GM23338 (cell line): ENCODE measurements at regions not wholly inside any gene's neighbourhood (a gene's known extent, or its start where the extent isn't known, plus 50 kb on each side); places are given as distances from the start of the nearest gene placed in this dataset.

Experiments used
- ATAC-seq: fragments of 200-7000 bp; cut with Tn5 transposase; 3 replicates; pipeline ENCODE4 v1.9.1; 2020
- DNase-seq: peaks from one replicate; pipeline ENCODE4 v3.0.0-alpha.2; 2015; ENCODE audit warnings: low spot score
- H2AFZ ChIP-seq: fragments of 200-600 bp; sonication (generic); 2 replicates; pipeline ENCODE4 v1.8.0; 2016; ENCODE audit warnings: antibody characterized with exemption, mild to moderate bottlenecking, moderate library complexity
- H3F3A ChIP-seq: fragments of 200-600 bp; sonication (generic); replicated peaks from 2 replicates; pipeline ENCODE4 v1.8.0; 2017; ENCODE audit warnings: antibody characterized with exemption, mixed run types, low read depth
- H3K27ac ChIP-seq: fragments of 200-600 bp; sonication (generic); 2 replicates; pipeline ENCODE4 v1.6.1; 2016; ENCODE audit warnings: low read depth
- H3K27me3 ChIP-seq: fragments of 200-600 bp; sonication (generic); 2 replicates; pipeline ENCODE4 v1.8.0; 2016; ENCODE audit warnings: mild to moderate bottlenecking, mixed run types, moderate library complexity; ENCODE audit not compliant: insufficient read depth
- H3K36me3 ChIP-seq: fragments of 200-600 bp; sonication (generic); 2 replicates; pipeline ENCODE4 v1.8.0; 2016; ENCODE audit warnings: mild to moderate bottlenecking; ENCODE audit not compliant: insufficient read depth
- H3K4me1 ChIP-seq: fragments of 200-600 bp; sonication (generic); 2 replicates; pipeline ENCODE4 v1.8.0; 2016; ENCODE audit warnings: mild to moderate bottlenecking, moderate library complexity; ENCODE audit not compliant: insufficient read depth
- H3K4me2 ChIP-seq: fragments of 200-600 bp; sonication (generic); 2 replicates; pipeline ENCODE4 v1.7.1; 2017; ENCODE audit warnings: mixed run types
- H3K4me3 ChIP-seq: fragments of 200-600 bp; sonication (generic); 2 replicates; pipeline ENCODE4 v1.6.1; 2016; ENCODE audit warnings: mixed run types
- H3K79me2 ChIP-seq: fragments of 200-600 bp; sonication (generic); replicated peaks from 2 replicates; pipeline ENCODE4 v1.8.0; 2017; ENCODE audit warnings: mild to moderate bottlenecking; ENCODE audit not compliant: insufficient read depth
- H3K9me2 ChIP-seq: fragments of 200-600 bp; sonication (generic); 2 replicates; pipeline ENCODE4 v1.8.0; 2017; ENCODE audit not compliant: insufficient read depth
- H4K20me1 ChIP-seq: fragments of 200-600 bp; sonication (generic); replicated peaks from 2 replicates; pipeline ENCODE4 v1.8.0; 2017; ENCODE audit warnings: mild to moderate bottlenecking; ENCODE audit not compliant: insufficient read depth
- H3K27ac Mint-ChIP-seq: 2 replicates; pipeline ENCODE4 v1.8.0; 2020; ENCODE audit warnings: inconsistent platforms, mild to moderate bottlenecking, moderate library complexity, mixed read lengths
- H3K27me3 Mint-ChIP-seq: 3 replicates; pipeline ENCODE4 v1.8.0; 2022; ENCODE audit warnings: low read depth, mild to moderate bottlenecking, moderate library complexity, mixed read lengths, inconsistent platforms; ENCODE audit not compliant: insufficient read depth, poor library complexity
- H3K36me3 Mint-ChIP-seq: 3 replicates; pipeline ENCODE4 v1.8.0; 2021; ENCODE audit warnings: low read depth, mild to moderate bottlenecking, inconsistent platforms, moderate library complexity, mixed read lengths
- H3K4me1 Mint-ChIP-seq: 3 replicates; pipeline ENCODE4 v1.8.0; 2020; ENCODE audit warnings: mild to moderate bottlenecking, inconsistent platforms, mixed read lengths
- H3K4me3 Mint-ChIP-seq: 3 replicates; pipeline ENCODE4 v1.8.0; 2021; ENCODE audit warnings: moderate library complexity, mild to moderate bottlenecking, inconsistent platforms, mixed read lengths
- H3K9me3 Mint-ChIP-seq: 3 replicates; pipeline ENCODE4 v1.8.0; 2020; ENCODE audit warnings: moderate library complexity, mild to moderate bottlenecking, inconsistent platforms, mixed read lengths
- CREB1 ChIP-seq: fragments of 250-450 bp; sonication (Bioruptor Pico); IDR thresholded peaks from 2 replicates; pipeline ENCODE4 v1.5.0; 2020; ENCODE audit warnings: low read depth, mild to moderate bottlenecking, moderate library complexity
- EZH2 ChIP-seq: fragments of 200-600 bp; sonication (generic); IDR thresholded peaks from one replicate; pipeline ENCODE4 v1.8.0; 2017; ENCODE audit warnings: antibody characterized with exemption, mild to moderate bottlenecking, low read depth; ENCODE audit not compliant: unreplicated experiment
- EZH2phosphoT487 ChIP-seq: fragments of 200-600 bp; sonication (generic); IDR thresholded peaks from one replicate; pipeline ENCODE4 v1.8.1; 2018; ENCODE audit warnings: antibody characterized with exemption; ENCODE audit not compliant: unreplicated experiment
- JUNB ChIP-seq: IDR thresholded peaks from one replicate; pipeline ENCODE4 v1.6.1; 2016; ENCODE audit warnings: antibody characterized with exemption; ENCODE audit not compliant: unreplicated experiment
- NANOG ChIP-seq: IDR thresholded peaks from 2 replicates; pipeline ENCODE4 v1.6.1; 2016; ENCODE audit warnings: antibody characterized with exemption, borderline replicate concordance
- POLR2AphosphoS5 ChIP-seq: IDR thresholded peaks from 2 replicates; pipeline ENCODE4 v1.6.1; 2016; ENCODE audit warnings: antibody characterized with exemption, low read depth
- STAT1 ChIP-seq: IDR thresholded peaks from one replicate; pipeline ENCODE4 v1.6.1; 2016; ENCODE audit warnings: antibody characterized with exemption; ENCODE audit not compliant: unreplicated experiment
- ZNF114 ChIP-seq: fragments of 250-450 bp; sonication (Bioruptor Pico); IDR thresholded peaks from 2 replicates; pipeline ENCODE4 v1.5.0; 2020; ENCODE audit warnings: mild to moderate bottlenecking, moderate library complexity
- ZNF331 ChIP-seq: fragments of 250-450 bp; sonication (Bioruptor Pico); IDR thresholded peaks from 2 replicates; pipeline ENCODE4 v1.5.0; 2020; ENCODE audit warnings: low read depth, mild to moderate bottlenecking, moderate library complexity
- TF ChIP-seq, protein P1 (sequence below), 2 experiments: fragments of 200-600 bp in 1 of 2; sonication (generic) in 1 of 2; conservative IDR thresholded peaks; 2 replicates each; pipeline versions ENCODE4 v1.5.1 to v1.6.1; 2016 to 2017; ENCODE audit warnings: antibody characterized with exemption in 2 of 2, low read depth in 2 of 2, mild to moderate bottlenecking in 2 of 2, moderate library complexity in 1 of 2
- TF ChIP-seq, protein P2 (sequence below): IDR thresholded peaks from one replicate; pipeline ENCODE4 v1.6.1; 2018; ENCODE audit warnings: antibody characterized with exemption; ENCODE audit not compliant: unreplicated experiment
- TF ChIP-seq, protein P3 (sequence below): IDR thresholded peaks from 2 replicates; pipeline ENCODE4 v1.6.1; 2016; ENCODE audit warnings: antibody characterized with exemption
- TF ChIP-seq, protein P4 (sequence below): fragments of 250-450 bp; sonication (Bioruptor Pico); IDR thresholded peaks from 2 replicates; pipeline ENCODE4 v1.5.0; 2020; ENCODE audit warnings: mild to moderate bottlenecking, moderate library complexity

DNA sequence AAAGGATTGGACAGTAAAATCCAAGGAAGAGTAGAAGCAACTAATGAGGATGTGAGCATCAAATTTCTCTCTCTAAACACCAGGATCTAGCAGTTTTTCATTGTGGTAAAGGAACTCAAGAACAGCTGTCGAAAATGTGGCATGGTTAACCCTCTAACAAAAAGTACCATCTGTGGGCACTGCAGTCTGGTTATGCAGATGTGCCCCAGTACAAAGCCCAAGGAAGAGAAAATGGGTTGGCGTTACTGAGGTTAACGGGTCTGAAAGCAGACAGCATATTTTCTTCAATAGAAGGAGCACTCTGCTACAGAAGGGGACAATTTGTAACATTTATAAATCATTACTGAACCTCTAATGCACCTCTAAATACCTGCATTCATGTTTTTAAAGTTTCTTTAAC lies 253.0 kb upstream of the HNRNPA3 start:
- Histone ChIP-seq H3K36me3 (no peaks in the 10 kb centered on the region), H3K9me2 (no peaks in the 10 kb centered on the region), H3K4me1 (no peaks in the 10 kb centered on the region; the same call in 1 of the 2 replicates), H3K4me2 (no peak overlapping the region), H3K79me2 (no peaks in the 10 kb centered on the region), H4K20me1 (no peaks in the 10 kb centered on the region), H3K27me3 (no peaks in the 10 kb centered on the region), H3K4me3 (no peak overlapping the region), H3F3A (no peaks in the 10 kb centered on the region), H2AFZ (no peak overlapping the region), H3K27ac (no peak overlapping the region)
- Mint-ChIP-seq H3K36me3 (no peaks in the 10 kb centered on the region), H3K27ac (no peak overlapping the region), H3K27me3 (peaks cover 3% of the 10 kb centered on the region), H3K4me3 (no peak overlapping the region), H3K9me3 (no peaks in the 10 kb centered on the region), H3K4me1 (peaks cover 17% of the 10 kb centered on the region; the same call in 2 of the 3 replicates)
- no peak for DNase-seq
- no peak for TF ChIP-seq POLR2AphosphoS5
- TF ChIP-seq, protein P1, sequence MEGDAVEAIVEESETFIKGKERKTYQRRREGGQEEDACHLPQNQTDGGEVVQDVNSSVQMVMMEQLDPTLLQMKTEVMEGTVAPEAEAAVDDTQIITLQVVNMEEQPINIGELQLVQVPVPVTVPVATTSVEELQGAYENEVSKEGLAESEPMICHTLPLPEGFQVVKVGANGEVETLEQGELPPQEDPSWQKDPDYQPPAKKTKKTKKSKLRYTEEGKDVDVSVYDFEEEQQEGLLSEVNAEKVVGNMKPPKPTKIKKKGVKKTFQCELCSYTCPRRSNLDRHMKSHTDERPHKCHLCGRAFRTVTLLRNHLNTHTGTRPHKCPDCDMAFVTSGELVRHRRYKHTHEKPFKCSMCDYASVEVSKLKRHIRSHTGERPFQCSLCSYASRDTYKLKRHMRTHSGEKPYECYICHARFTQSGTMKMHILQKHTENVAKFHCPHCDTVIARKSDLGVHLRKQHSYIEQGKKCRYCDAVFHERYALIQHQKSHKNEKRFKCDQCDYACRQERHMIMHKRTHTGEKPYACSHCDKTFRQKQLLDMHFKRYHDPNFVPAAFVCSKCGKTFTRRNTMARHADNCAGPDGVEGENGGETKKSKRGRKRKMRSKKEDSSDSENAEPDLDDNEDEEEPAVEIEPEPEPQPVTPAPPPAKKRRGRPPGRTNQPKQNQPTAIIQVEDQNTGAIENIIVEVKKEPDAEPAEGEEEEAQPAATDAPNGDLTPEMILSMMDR (conservative IDR thresholded peaks at IDR 0.05; ENCODE audit: low read depth in 2 of 2): no peak
- TF ChIP-seq NANOG: no peak
- TF ChIP-seq JUNB: no peak
- no peak for TF ChIP-seq ZNF331 (CRISPR knock-in tag)
- no peak for TF ChIP-seq STAT1
- TF ChIP-seq CREB1 (CRISPR knock-in tag): no peak
- TF ChIP-seq, protein P2, sequence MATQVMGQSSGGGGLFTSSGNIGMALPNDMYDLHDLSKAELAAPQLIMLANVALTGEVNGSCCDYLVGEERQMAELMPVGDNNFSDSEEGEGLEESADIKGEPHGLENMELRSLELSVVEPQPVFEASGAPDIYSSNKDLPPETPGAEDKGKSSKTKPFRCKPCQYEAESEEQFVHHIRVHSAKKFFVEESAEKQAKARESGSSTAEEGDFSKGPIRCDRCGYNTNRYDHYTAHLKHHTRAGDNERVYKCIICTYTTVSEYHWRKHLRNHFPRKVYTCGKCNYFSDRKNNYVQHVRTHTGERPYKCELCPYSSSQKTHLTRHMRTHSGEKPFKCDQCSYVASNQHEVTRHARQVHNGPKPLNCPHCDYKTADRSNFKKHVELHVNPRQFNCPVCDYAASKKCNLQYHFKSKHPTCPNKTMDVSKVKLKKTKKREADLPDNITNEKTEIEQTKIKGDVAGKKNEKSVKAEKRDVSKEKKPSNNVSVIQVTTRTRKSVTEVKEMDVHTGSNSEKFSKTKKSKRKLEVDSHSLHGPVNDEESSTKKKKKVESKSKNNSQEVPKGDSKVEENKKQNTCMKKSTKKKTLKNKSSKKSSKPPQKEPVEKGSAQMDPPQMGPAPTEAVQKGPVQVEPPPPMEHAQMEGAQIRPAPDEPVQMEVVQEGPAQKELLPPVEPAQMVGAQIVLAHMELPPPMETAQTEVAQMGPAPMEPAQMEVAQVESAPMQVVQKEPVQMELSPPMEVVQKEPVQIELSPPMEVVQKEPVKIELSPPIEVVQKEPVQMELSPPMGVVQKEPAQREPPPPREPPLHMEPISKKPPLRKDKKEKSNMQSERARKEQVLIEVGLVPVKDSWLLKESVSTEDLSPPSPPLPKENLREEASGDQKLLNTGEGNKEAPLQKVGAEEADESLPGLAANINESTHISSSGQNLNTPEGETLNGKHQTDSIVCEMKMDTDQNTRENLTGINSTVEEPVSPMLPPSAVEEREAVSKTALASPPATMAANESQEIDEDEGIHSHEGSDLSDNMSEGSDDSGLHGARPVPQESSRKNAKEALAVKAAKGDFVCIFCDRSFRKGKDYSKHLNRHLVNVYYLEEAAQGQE: no peak
- TF ChIP-seq EZH2: no peak
- no peak for TF ChIP-seq ZNF114 (CRISPR knock-in tag)
- TF ChIP-seq, protein P3, sequence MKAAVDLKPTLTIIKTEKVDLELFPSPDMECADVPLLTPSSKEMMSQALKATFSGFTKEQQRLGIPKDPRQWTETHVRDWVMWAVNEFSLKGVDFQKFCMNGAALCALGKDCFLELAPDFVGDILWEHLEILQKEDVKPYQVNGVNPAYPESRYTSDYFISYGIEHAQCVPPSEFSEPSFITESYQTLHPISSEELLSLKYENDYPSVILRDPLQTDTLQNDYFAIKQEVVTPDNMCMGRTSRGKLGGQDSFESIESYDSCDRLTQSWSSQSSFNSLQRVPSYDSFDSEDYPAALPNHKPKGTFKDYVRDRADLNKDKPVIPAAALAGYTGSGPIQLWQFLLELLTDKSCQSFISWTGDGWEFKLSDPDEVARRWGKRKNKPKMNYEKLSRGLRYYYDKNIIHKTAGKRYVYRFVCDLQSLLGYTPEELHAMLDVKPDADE: no peak
- no peak for TF ChIP-seq EZH2phosphoT487
- TF ChIP-seq, protein P4, sequence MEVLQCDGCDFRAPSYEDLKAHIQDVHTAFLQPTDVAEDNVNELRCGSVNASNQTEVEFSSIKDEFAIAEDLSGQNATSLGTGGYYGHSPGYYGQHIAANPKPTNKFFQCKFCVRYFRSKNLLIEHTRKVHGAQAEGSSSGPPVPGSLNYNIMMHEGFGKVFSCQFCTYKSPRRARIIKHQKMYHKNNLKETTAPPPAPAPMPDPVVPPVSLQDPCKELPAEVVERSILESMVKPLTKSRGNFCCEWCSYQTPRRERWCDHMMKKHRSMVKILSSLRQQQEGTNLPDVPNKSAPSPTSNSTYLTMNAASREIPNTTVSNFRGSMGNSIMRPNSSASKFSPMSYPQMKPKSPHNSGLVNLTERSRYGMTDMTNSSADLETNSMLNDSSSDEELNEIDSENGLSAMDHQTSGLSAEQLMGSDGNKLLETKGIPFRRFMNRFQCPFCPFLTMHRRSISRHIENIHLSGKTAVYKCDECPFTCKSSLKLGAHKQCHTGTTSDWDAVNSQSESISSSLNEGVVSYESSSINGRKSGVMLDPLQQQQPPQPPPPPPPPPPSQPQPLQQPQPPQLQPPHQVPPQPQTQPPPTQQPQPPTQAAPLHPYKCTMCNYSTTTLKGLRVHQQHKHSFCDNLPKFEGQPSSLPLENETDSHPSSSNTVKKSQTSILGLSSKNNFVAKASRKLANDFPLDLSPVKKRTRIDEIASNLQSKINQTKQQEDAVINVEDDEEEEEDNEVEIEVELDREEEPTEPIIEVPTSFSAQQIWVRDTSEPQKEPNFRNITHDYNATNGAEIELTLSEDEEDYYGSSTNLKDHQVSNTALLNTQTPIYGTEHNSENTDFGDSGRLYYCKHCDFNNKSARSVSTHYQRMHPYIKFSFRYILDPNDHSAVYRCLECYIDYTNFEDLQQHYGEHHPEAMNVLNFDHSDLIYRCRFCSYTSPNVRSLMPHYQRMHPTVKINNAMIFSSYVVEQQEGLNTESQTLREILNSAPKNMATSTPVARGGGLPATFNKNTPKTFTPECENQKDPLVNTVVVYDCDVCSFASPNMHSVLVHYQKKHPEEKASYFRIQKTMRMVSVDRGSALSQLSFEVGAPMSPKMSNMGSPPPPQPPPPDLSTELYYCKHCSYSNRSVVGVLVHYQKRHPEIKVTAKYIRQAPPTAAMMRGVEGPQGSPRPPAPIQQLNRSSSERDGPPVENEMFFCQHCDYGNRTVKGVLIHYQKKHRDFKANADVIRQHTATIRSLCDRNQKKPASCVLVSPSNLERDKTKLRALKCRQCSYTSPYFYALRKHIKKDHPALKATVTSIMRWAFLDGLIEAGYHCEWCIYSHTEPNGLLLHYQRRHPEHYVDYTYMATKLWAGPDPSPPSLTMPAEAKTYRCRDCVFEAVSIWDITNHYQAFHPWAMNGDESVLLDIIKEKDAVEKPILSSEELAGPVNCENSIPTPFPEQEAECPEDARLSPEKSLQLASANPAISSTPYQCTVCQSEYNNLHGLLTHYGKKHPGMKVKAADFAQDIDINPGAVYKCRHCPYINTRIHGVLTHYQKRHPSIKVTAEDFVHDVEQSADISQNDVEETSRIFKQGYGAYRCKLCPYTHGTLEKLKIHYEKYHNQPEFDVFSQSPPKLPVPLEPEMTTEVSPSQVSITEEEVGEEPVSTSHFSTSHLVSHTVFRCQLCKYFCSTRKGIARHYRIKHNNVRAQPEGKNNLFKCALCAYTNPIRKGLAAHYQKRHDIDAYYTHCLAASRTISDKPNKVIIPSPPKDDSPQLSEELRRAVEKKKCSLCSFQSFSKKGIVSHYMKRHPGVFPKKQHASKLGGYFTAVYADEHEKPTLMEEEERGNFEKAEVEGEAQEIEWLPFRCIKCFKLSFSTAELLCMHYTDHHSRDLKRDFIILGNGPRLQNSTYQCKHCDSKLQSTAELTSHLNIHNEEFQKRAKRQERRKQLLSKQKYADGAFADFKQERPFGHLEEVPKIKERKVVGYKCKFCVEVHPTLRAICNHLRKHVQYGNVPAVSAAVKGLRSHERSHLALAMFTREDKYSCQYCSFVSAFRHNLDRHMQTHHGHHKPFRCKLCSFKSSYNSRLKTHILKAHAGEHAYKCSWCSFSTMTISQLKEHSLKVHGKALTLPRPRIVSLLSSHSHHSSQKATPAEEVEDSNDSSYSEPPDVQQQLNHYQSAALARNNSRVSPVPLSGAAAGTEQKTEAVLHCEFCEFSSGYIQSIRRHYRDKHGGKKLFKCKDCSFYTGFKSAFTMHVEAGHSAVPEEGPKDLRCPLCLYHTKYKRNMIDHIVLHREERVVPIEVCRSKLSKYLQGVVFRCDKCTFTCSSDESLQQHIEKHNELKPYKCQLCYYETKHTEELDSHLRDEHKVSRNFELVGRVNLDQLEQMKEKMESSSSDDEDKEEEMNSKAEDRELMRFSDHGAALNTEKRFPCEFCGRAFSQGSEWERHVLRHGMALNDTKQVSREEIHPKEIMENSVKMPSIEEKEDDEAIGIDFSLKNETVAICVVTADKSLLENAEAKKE (CRISPR knock-in tag): no peak
- no peak for ATAC-seq
